Thoracic aorta (tissue), 2 donors: ENCODE measurements at regions not wholly inside any gene's neighbourhood (a gene's known extent, or its start where the extent isn't known, plus 50 kb on each side); places are given as distances from the start of the nearest gene placed in this dataset.

Experiments used
- ATAC-seq: fragments of 150-250 bp; one replicate; pipeline ENCODE4 v1.8.0; 2017; ENCODE audit warnings: low read depth; ENCODE audit not compliant: insufficient number of reproducible peaks, low FRiP score
- DNase-seq: peaks from one replicate; pipeline ENCODE4 v3.0.0-alpha.2; 2020; ENCODE audit warnings: low spot score
- H3K27ac ChIP-seq, 2 donors: fragments of 200-600 bp; sonication (generic); 1 replicate in 1 of 2; 2 replicates in 1 of 2; pipeline ENCODE4 v1.5.1; 2016; ENCODE audit warnings: mild to moderate bottlenecking in 2 of 2, moderate library complexity in 2 of 2
- H3K27me3 ChIP-seq: fragments of 200-600 bp; sonication (generic); replicated peaks from 2 replicates; pipeline ENCODE4 v1.6.0; 2016; ENCODE audit warnings: mild to moderate bottlenecking; ENCODE audit not compliant: insufficient read depth
- H3K36me3 ChIP-seq: fragments of 200-600 bp; sonication (generic); one replicate; pipeline ENCODE4 v1.5.1; 2016
- H3K4me1 ChIP-seq, 2 donors: fragments of 200-600 bp; sonication (generic); 1 replicate in 1 of 2; 2 replicates in 1 of 2; pipeline versions ENCODE4 v1.5.1 to v1.6.0; 2016; ENCODE audit warnings: low read depth in 2 of 2, mild to moderate bottlenecking in 1 of 2; ENCODE audit not compliant: control insufficient read depth in 1 of 2
- H3K4me3 ChIP-seq: fragments of 200-600 bp; sonication (generic); 2 replicates; pipeline ENCODE4 v1.5.1; 2016; ENCODE audit warnings: mild to moderate bottlenecking
- H3K9me3 ChIP-seq: fragments of 200-600 bp; sonication (generic); 2 replicates; pipeline ENCODE4 v1.5.1; 2016
- CTCF ChIP-seq: fragments of 200-600 bp; sonication (generic); IDR thresholded peaks from one replicate; pipeline ENCODE4 v1.5.1; 2019; ENCODE audit warnings: antibody characterized with exemption

GRCh38 chr6:112503091-112503596 is 156.0 kb downstream of the RFPL4B start:
- no peak for TF ChIP-seq CTCF
- Histone ChIP-seq H3K4me1 (no peaks in the 10 kb centered on the region), H3K4me3 (no peak overlapping the region), H3K27me3 (no peaks in the 10 kb centered on the region), H3K9me3 (no peaks in the 10 kb centered on the region), H3K36me3 (no peaks in the 10 kb centered on the region), H3K27ac (no peak overlapping the region)
- ATAC-seq (no peak), DNase-seq (no peak)

DNA sequence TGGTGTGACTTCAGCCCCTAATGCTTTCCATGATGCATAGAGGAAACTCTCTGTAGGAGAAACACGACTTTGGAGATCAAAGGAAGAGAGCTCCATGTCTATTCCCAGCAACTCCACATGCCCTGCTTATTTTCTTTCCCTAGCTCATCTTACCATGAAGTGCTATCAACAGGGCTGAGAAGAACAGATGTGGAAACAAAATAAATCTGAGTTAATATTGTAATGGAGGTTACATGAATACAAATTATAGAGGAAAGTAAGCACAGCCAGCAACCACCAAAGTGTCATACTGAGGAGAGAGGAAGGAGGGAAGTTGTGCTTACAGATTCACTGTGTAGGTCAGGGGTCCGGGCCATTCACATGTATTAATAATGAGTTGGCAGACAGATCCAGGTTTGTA is 157.5 kb downstream of the RFPL4B start:
- H3K27ac ChIP-seq = no peak overlapping the region
- no peaks in the 10 kb centered on the region for H3K27me3 ChIP-seq
- DNase-seq (no peak), ATAC-seq (no peak)
- H3K4me3 ChIP-seq = no peak overlapping the region
- TF ChIP-seq CTCF = no peak
- H3K4me1 ChIP-seq = no peaks in the 10 kb centered on the region
- H3K9me3 ChIP-seq = no peaks in the 10 kb centered on the region
- H3K36me3 ChIP-seq = no peaks in the 10 kb centered on the region

DNA sequence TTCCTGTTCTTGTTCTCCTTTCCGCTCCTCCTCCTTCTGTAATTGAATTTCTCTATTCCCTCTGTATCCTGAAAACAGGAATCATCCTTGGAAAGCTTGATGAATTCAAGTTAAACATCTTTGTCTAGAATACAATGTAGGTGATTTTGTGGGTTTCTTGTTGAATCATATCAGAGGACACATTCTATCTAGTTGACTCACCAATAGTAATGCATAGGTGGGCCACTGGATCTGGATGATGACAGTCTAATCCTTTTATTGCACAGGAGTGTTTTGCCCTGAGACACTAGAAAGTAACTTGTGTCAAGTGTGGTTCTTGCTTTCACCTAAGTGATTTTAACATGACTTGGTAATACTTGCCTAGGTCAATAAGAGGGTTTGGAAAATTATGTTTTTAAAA is 164.3 kb downstream of the RFPL4B start:
- no peak for TF ChIP-seq CTCF
- DNase-seq (no peak), ATAC-seq (no peak)
- H3K4me3 ChIP-seq = no peak overlapping the region
- H3K36me3 ChIP-seq = no peaks in the 10 kb centered on the region
- H3K4me1 ChIP-seq = no peaks in the 10 kb centered on the region
- H3K27me3 ChIP-seq = no peaks in the 10 kb centered on the region
- H3K9me3 ChIP-seq = no peaks in the 10 kb centered on the region
- H3K27ac ChIP-seq = no peak overlapping the region

DNA sequence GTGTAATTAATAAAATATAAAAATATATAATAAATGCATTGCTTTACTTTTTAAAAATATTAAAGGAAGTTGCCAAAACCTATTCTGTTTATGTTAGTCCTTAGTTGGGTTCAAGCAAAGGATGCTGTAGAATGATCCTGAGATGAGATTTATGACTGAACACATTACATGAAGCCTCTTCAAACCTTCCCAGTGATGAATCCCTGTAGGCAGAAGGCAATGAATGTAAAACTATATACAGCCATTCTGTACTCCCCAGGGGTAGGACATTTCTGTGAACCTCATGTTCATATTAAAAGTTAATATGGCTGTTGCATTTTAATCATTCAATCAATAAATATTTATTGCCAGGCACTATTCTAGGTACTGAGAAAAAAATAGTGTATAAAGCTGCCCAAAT is 166.0 kb downstream of the RFPL4B start:
- Histone ChIP-seq H3K27me3 (no peaks in the 10 kb centered on the region), H3K4me1 (no peaks in the 10 kb centered on the region), H3K9me3 (no peaks in the 10 kb centered on the region), H3K27ac (no peak overlapping the region), H3K4me3 (no peak overlapping the region), H3K36me3 (no peaks in the 10 kb centered on the region)
- no peak for ATAC-seq
- TF ChIP-seq CTCF = no peak
- DNase-seq = no peak

GRCh38 chr6:112522587-112522986 is 175.5 kb downstream of the RFPL4B start:
- ATAC-seq = no peak
- DNase-seq = no peak
- H3K36me3 ChIP-seq = no peaks in the 10 kb centered on the region
- H3K4me1 ChIP-seq = no peaks in the 10 kb centered on the region
- TF ChIP-seq CTCF = no peak
- no peaks in the 10 kb centered on the region for H3K9me3 ChIP-seq
- H3K4me3 ChIP-seq = no peak overlapping the region
- no peak overlapping the region for H3K27ac ChIP-seq
- no peaks in the 10 kb centered on the region for H3K27me3 ChIP-seq
